ENCODE measurements at regions not wholly inside any gene's neighbourhood (a gene's known extent, or its start where the extent isn't known, plus 50 kb on each side); places are given as distances from the start of the nearest gene placed in this dataset.

DNA sequence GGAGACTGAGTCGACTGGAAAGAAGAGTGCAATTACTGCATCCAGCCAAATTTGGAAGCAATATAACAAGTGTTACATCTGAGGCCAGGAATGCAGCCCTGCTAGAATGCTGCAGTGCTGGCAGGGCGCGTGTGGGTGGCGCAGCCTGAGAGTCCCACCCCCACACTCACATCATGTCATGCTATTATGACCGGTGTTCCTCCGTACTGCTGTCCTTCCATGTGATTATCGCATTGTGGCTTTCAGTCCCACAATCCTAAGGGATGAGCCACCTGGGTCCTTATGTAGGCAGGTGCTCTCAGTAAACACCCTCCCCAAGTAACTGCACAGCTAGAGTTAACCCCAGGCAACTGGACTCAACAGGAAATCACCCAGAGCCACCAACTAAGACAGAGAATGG, 122.6 kb upstream of the CPEB2 start:
- Histone ChIP-seq H3K4me3 (ENCODE audit: low read length) (no peak overlapping the region), H3K27ac (ENCODE audit: low read depth, low read length) (no peak overlapping the region), H3K27me3 (ENCODE audit: insufficient read depth, low read length, poor library complexity, severe bottlenecking) (no peaks in the 10 kb centered on the region), H3K4me1 (ENCODE audit: insufficient read depth, low read length) (peaks cover 7% of the 10 kb centered on the region), H3K9me3 (ENCODE audit: low read length) (no peaks in the 10 kb centered on the region), H3K36me3 (ENCODE audit: insufficient read depth, low read length) (no peaks in the 10 kb centered on the region)
- no peak for DNase-seq
- Mint-ChIP-seq H3K4me1 (peaks cover 25 to 34% (median 27%) of the 10 kb centered on the region in 3 donors), H3K27ac (no peak overlapping the region), H3K36me3 (no peaks in the 10 kb centered on the region), H3K9me3 (no peaks in the 10 kb centered on the region), H3K4me3 (no peak overlapping the region), H3K27me3 (peaks cover 0 to 2% of the 10 kb centered on the region in 2 donors)
- CTCF ChIA-PET = no interaction called here
- POLR2A ChIA-PET = no interaction called here

DNA sequence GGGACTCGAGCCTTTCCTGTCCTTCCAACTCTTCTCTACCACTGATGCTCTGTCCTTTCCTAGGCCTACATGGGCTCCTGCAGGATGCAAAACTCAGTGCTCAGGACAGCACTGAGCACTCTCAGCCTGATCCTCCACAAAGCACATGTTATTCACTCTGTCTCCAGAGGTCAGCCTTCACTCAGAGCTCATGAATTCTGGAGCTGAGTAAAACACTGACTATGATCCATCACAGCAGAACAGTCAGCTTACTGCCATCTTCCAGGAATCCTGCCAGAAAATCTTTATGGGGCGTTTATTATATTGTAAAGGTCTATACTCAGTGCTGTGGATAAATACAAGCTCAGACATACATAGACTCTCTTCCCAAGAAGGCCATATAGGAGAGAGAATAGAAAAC, 121.5 kb upstream of the CPEB2 start:
- CTCF ChIA-PET = no interaction called here
- DNase-seq = no peak
- Mint-ChIP-seq H3K9me3 (no peaks in the 10 kb centered on the region), H3K4me1 (peaks cover 17 to 26% (median 19%) of the 10 kb centered on the region in 3 donors), H3K27ac (no peak overlapping the region), H3K4me3 (no peak overlapping the region), H3K36me3 (no peaks in the 10 kb centered on the region), H3K27me3 (peaks cover 0 to 3% of the 10 kb centered on the region in 2 donors)
- Histone ChIP-seq H3K4me3 (ENCODE audit: low read length) (no peak overlapping the region), H3K4me1 (ENCODE audit: insufficient read depth, low read length) (peaks cover 7% of the 10 kb centered on the region), H3K9me3 (ENCODE audit: low read length) (no peaks in the 10 kb centered on the region), H3K27me3 (ENCODE audit: insufficient read depth, low read length, poor library complexity, severe bottlenecking) (no peaks in the 10 kb centered on the region), H3K27ac (ENCODE audit: low read depth, low read length) (no peak overlapping the region), H3K36me3 (ENCODE audit: insufficient read depth, low read length) (no peaks in the 10 kb centered on the region)
- POLR2A ChIA-PET = no interaction called here

DNA sequence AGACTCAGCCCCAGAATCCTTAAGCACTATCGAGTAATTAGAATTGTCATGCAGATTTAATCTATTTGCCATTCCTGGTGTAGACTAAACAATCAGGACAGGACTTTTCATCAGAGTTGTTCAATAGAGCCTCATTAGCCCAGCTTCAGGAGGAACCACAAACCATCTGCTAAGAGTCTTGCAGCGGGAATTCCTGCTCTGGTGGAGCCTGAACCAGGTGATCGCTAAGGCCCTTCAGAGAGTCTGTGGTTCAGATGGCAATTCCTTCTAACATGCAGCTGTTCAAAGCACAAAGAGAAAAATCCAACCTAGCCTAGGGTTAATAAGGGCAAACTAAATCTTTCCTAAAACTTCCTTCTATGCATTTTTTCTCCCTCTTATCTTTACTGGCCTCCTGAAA, 119.1 kb upstream of the CPEB2 start:
- Mint-ChIP-seq H3K27me3 (peaks cover 0 to 3% of the 10 kb centered on the region in 2 donors), H3K27ac (no peak overlapping the region), H3K4me1 (peaks cover 0 to 2% (median 0%) of the 10 kb centered on the region in 3 donors), H3K9me3 (no peaks in the 10 kb centered on the region), H3K4me3 (no peak overlapping the region), H3K36me3 (no peaks in the 10 kb centered on the region)
- H3K27me3 ChIP-seq (ENCODE audit: insufficient read depth, low read length, poor library complexity, severe bottlenecking) = no peaks in the 10 kb centered on the region
- H3K27ac ChIP-seq (ENCODE audit: low read depth, low read length) = no peak overlapping the region
- H3K36me3 ChIP-seq (ENCODE audit: insufficient read depth, low read length) = no peaks in the 10 kb centered on the region
- CTCF ChIA-PET = no interaction called here
- no peak for DNase-seq
- H3K9me3 ChIP-seq (ENCODE audit: low read length) = no peaks in the 10 kb centered on the region
- H3K4me3 ChIP-seq (ENCODE audit: low read length) = no peak overlapping the region
- POLR2A ChIA-PET = no interaction called here
- no peaks in the 10 kb centered on the region for H3K4me1 ChIP-seq (ENCODE audit: insufficient read depth, low read length)

DNA sequence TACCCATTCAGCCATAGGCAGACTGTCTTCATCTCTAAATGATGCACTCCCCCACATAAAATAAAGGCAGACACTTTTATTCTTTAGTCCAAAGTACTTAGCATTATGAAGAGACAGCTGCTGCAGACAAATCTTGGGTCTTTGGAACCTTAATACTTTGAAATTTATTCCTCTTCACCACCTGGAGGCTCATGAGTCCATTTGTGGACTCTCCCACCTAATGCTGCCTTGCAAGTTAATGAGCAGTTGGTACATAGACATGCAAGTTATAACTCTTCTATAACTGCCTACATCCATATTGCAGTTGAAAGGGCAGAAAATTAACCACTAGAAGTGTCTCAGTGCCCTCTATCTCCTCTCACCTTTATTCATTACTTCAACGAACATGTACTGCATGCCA, 118.6 kb upstream of the CPEB2 start:
- H3K36me3 Mint-ChIP-seq = no peaks in the 10 kb centered on the region
- H3K9me3 Mint-ChIP-seq = no peaks in the 10 kb centered on the region
- no peaks in the 10 kb centered on the region for H3K4me1 Mint-ChIP-seq
- no peak for DNase-seq
- no peak overlapping the region for H3K27ac ChIP-seq (ENCODE audit: low read depth, low read length)
- H3K27me3 ChIP-seq (ENCODE audit: insufficient read depth, low read length, poor library complexity, severe bottlenecking) = no peaks in the 10 kb centered on the region
- POLR2A ChIA-PET = no interaction called here
- CTCF ChIA-PET = no interaction called here
- no peak overlapping the region for H3K27ac Mint-ChIP-seq
- H3K9me3 ChIP-seq (ENCODE audit: low read length) = no peaks in the 10 kb centered on the region
- no peaks in the 10 kb centered on the region for H3K36me3 ChIP-seq (ENCODE audit: insufficient read depth, low read length)
- peaks cover 0 to 3% of the 10 kb centered on the region in 2 donors for H3K27me3 Mint-ChIP-seq
- no peaks in the 10 kb centered on the region for H3K4me1 ChIP-seq (ENCODE audit: insufficient read depth, low read length)
- H3K4me3 Mint-ChIP-seq = no peak overlapping the region
- no peak overlapping the region for H3K4me3 ChIP-seq (ENCODE audit: low read length)

DNA sequence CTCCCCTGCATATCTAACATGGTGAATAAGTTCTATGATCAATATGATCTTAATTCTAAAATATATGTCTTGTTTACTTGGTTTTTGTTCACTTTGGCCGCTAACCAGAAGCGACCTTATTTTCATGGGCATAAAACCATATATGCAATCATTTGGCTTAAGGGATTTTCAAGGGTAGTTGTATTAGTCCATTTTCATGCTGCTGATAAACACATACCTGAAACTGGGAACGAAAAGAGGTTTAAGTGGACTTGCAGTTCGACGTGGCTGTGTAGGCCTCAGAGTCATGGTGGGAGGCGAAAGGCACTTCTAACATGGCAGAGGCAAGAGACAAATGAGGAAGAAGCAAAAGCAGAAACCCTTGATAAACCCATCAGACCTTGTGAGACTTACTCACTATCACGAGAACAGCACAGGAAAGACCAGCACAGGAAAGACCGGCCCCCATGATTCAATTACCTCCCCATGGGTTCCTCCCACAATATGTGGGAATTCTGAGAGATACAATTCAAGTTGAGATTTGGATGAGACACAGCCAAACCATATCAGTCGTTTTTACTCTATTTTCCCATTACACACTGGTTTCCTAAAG, 114.3 kb upstream of the CPEB2 start:
- Mint-ChIP-seq H3K27me3 (peaks cover 0 to 7% of the 10 kb centered on the region in 2 donors), H3K4me1 (no peaks in the 10 kb centered on the region), H3K27ac (no peak overlapping the region), H3K4me3 (no peak overlapping the region), H3K9me3 (peaks cover 0 to 2% (median 0%) of the 10 kb centered on the region in 5 donors), H3K36me3 (no peaks in the 10 kb centered on the region)
- Histone ChIP-seq H3K27ac (ENCODE audit: low read depth, low read length) (no peak overlapping the region), H3K4me1 (ENCODE audit: insufficient read depth, low read length) (no peaks in the 10 kb centered on the region), H3K9me3 (ENCODE audit: low read length) (no peaks in the 10 kb centered on the region), H3K27me3 (ENCODE audit: insufficient read depth, low read length, poor library complexity, severe bottlenecking) (no peaks in the 10 kb centered on the region), H3K4me3 (ENCODE audit: low read length) (no peak overlapping the region), H3K36me3 (ENCODE audit: insufficient read depth, low read length) (no peaks in the 10 kb centered on the region)
- CTCF ChIA-PET = no interaction called here
- DNase-seq = no peak
- POLR2A ChIA-PET = no interaction called here

DNA sequence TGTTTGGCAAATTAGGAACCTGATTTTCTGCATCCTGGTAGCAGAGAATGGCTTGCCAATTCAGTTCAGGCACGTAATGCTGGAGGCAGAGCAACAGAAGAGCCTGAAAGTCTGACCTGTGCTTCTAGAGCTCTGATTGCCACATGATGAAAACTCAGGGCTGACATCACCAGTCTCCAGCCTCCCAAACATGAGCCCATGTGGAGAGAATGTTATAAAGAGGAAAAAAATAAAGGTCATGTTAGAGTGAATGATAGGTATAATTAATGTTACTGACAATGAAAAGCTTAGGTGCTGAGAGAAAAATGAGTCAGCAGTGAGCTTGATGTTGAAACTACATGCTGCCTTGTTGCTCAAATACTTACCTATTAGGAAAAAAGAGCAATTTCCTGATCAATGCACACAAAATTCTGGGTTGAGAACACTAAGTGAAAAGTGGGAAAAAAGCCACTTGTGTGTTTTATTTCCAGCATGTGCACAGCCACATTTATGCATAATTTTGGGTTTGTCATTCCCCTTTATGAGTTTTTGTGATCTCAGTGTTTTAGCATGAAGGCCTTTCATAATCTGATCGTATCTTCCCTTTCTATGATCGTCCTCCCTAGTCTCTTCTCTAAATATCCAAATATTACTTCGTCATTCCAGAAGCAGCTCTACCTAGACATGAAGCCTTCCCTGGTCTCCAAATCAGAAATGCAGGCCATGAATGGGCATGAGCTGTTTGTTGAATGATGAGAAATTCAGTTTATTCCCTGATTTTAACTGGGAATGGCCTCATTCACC, 113.3 kb upstream of the CPEB2 start:
- no peaks in the 10 kb centered on the region for H3K9me3 ChIP-seq (ENCODE audit: low read length)
- no peak overlapping the region for H3K4me3 ChIP-seq (ENCODE audit: low read length)
- Mint-ChIP-seq H3K27ac (no peak overlapping the region), H3K36me3 (no peaks in the 10 kb centered on the region), H3K4me1 (no peaks in the 10 kb centered on the region), H3K9me3 (peaks cover 0 to 2% (median 0%) of the 10 kb centered on the region in 5 donors), H3K27me3 (peaks cover 0 to 7% of the 10 kb centered on the region in 2 donors), H3K4me3 (no peak overlapping the region)
- DNase-seq = no peak
- ChIA-PET CTCF (no interaction called here), POLR2A (no interaction called here)
- no peaks in the 10 kb centered on the region for H3K36me3 ChIP-seq (ENCODE audit: insufficient read depth, low read length)
- H3K27me3 ChIP-seq (ENCODE audit: insufficient read depth, low read length, poor library complexity, severe bottlenecking) = no peaks in the 10 kb centered on the region
- no peaks in the 10 kb centered on the region for H3K4me1 ChIP-seq (ENCODE audit: insufficient read depth, low read length)
- H3K27ac ChIP-seq (ENCODE audit: low read depth, low read length) = no peak overlapping the region

DNA sequence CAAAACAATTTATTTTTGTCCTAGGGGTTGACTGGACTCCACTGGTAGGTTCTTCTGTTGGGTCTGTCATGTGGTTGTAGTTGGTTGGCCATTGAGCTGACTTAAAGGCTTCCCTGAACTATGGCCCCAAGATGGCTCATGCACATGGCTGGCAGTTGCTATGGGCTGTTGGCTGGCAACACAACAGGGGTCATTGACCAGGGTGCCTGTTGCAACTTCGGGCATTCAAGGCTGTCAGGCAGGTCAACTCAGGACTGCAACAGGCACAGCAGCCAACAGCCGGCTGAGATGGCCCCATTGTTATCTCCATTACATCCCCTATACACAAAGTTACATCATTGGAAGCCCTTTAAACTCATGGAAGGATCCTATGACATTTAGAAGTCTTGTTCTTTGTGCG, 109.7 kb upstream of the CPEB2 start:
- no peaks in the 10 kb centered on the region for H3K36me3 ChIP-seq (ENCODE audit: insufficient read depth, low read length)
- H3K27ac ChIP-seq (ENCODE audit: low read depth, low read length) = no peak overlapping the region
- Mint-ChIP-seq H3K36me3 (no peaks in the 10 kb centered on the region), H3K27ac (no peak overlapping the region), H3K27me3 (peaks cover 0 to 4% of the 10 kb centered on the region in 2 donors), H3K9me3 (peaks cover 0 to 2% (median 0%) of the 10 kb centered on the region in 5 donors), H3K4me3 (no peak overlapping the region), H3K4me1 (no peaks in the 10 kb centered on the region)
- no peaks in the 10 kb centered on the region for H3K4me1 ChIP-seq (ENCODE audit: insufficient read depth, low read length)
- ChIA-PET POLR2A (no interaction called here), CTCF (no interaction called here)
- no peaks in the 10 kb centered on the region for H3K27me3 ChIP-seq (ENCODE audit: insufficient read depth, low read length, poor library complexity, severe bottlenecking)
- no peaks in the 10 kb centered on the region for H3K9me3 ChIP-seq (ENCODE audit: low read length)
- no peak for DNase-seq
- no peak overlapping the region for H3K4me3 ChIP-seq (ENCODE audit: low read length)

DNA sequence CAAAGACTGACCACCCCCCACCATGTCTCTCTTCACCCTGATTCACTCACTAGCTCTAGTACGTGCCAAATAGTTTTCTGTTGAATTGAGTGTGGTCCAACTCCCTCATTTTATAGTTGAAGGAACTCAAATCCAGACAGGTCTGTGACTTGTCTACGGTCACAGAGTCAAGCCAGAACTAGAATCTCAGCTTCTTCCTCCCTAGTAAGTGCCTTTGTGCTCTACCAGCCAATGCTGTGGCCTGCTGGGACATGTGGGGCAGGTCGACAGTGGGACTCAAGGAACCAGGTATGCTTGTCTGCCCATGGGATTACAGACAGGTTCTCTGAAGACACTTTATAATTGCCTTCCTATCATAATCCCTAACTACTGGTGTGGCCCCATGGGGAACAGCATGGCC, 108.6 kb upstream of the CPEB2 start:
- H3K9me3 ChIP-seq (ENCODE audit: low read length) = no peaks in the 10 kb centered on the region
- Mint-ChIP-seq H3K4me3 (no peak overlapping the region), H3K9me3 (peaks cover 0 to 2% (median 0%) of the 10 kb centered on the region in 5 donors), H3K4me1 (no peaks in the 10 kb centered on the region), H3K36me3 (no peaks in the 10 kb centered on the region), H3K27me3 (peaks cover 0 to 4% of the 10 kb centered on the region in 2 donors), H3K27ac (peak overlapping the region in 1 of 8 donors; percentile 11)
- no peak overlapping the region for H3K4me3 ChIP-seq (ENCODE audit: low read length)
- DNase-seq = no peak
- ChIA-PET CTCF (no interaction called here), POLR2A (no interaction called here)
- no peaks in the 10 kb centered on the region for H3K27me3 ChIP-seq (ENCODE audit: insufficient read depth, low read length, poor library complexity, severe bottlenecking)
- H3K27ac ChIP-seq (ENCODE audit: low read depth, low read length) = no peak overlapping the region
- no peaks in the 10 kb centered on the region for H3K36me3 ChIP-seq (ENCODE audit: insufficient read depth, low read length)
- no peaks in the 10 kb centered on the region for H3K4me1 ChIP-seq (ENCODE audit: insufficient read depth, low read length)

All from CD8-positive, alpha-beta memory T cell (primary cell).